OCI-LY3 (cell line): ENCODE measurements at regions not wholly inside any gene's neighbourhood (a gene's known extent, or its start where the extent isn't known, plus 50 kb on each side); places are given as distances from the start of the nearest gene placed in this dataset.

Source experiments
- CTCF ChIP-seq: fragments of 200-600, 300-600 bp; sonication (generic); IDR thresholded peaks from 2 replicates; pipeline ENCODE4 v1.5.1; 2014; ENCODE audit warnings: antibody characterized with exemption, low read length, low read depth
- EZH2phosphoT487 ChIP-seq: fragments of 200-600 bp; shearing (Covaris generic); IDR thresholded peaks from 2 replicates; pipeline ENCODE4 v1.6.1; 2018; ENCODE audit warnings: antibody characterized with exemption, mixed run types, low read depth

- TF ChIP-seq CTCF (no peak), EZH2phosphoT487 (no peak)
Observed at GRCh38 chr3:164096352-164096751, 981.9 kb downstream of the SI start.
